ENCODE measurements at regions not wholly inside any gene's neighbourhood (a gene's known extent, or its start where the extent isn't known, plus 50 kb on each side); places are given as distances from the start of the nearest gene placed in this dataset.

DNA sequence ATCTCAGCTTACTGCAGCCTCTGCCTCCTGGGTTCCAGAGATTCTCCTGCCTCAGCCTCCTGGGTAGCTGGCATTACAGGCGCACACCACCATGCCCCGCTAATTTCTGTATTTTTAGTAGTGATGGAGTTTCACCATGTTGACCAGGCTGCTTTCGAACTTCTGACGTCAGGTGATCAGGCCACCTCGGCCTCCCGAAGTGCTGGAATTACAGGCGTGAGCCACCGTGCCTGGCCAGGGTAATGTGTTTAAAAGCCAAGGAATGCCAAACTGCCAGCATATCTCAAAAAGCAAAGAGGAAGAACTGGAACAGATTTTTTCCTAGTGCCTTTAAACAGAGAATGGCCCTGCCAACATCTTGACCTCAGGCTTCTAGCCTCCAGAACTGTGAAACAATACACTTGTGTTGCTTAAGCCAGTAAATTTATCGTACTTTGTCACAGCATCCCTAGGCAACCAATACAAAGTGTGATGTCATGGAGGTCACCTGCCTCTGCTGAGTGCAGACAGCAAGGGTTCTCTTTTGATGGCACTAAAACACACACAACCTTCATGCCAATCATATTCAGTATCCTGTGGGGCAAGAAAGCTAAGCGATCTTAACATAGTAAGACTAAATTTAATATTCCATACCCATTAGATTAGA, 858.3 kb upstream of the TMPRSS15 start:
- TF ChIP-seq YY1 (IDR thresholded peaks at IDR 0.05; ENCODE audit: low read depth) (no peak), EGR1 (IDR thresholded peaks at IDR 0.05) (no peak), REST (IDR thresholded peaks at IDR 0.05; ENCODE audit: low read depth) (no peak), TAF1 (IDR thresholded peaks at IDR 0.05; ENCODE audit: low read depth) (no peak)
- TF ChIP-seq, protein P1, sequence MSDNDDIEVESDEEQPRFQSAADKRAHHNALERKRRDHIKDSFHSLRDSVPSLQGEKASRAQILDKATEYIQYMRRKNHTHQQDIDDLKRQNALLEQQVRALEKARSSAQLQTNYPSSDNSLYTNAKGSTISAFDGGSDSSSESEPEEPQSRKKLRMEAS (IDR thresholded peaks at IDR 0.05), result no peak
